Brain microvascular endothelial cell (primary cell): ENCODE measurements at regions not wholly inside any gene's neighbourhood (a gene's known extent, or its start where the extent isn't known, plus 50 kb on each side); places are given as distances from the start of the nearest gene placed in this dataset.

Experiments used
- DNase-seq: peaks from one replicate; pipeline ENCODE4 v3.0.0-alpha.2; 2020
- H3K27ac ChIP-seq: fragments of 250-450 bp; sonication (Bioruptor Pico); 2 replicates; pipeline ENCODE4 v1.5.1; 2020; ENCODE audit warnings: mild to moderate bottlenecking, moderate library complexity
- H3K27me3 ChIP-seq: fragments of 250-450 bp; sonication (Bioruptor Pico); replicated peaks from 2 replicates; pipeline ENCODE4 v1.5.1; 2020; ENCODE audit warnings: mild to moderate bottlenecking
- H3K36me3 ChIP-seq: fragments of 250-450 bp; sonication (Bioruptor Pico); replicated peaks from 2 replicates; pipeline ENCODE4 v1.5.1; 2020; ENCODE audit warnings: mild to moderate bottlenecking
- H3K4me3 ChIP-seq: 2 replicates; pipeline ENCODE4 v1.5.1; 2011; ENCODE audit warnings: low read depth, mild to moderate bottlenecking, control low read depth, low read length, moderate library complexity
- in situ Hi-C: cut with HindIII; loops from 2 replicates; pipeline ENCODE4 v1.10.0; 2017; ENCODE audit warnings: low sequenced_read_pairs, low pct_ligation_motif_present
- TF ChIP-seq, protein P1 (sequence below): IDR thresholded peaks from 2 replicates; pipeline ENCODE4 v1.5.1; 2011; ENCODE audit warnings: low read depth, mild to moderate bottlenecking, moderate library complexity, low read length, control low read depth, inconsistent platforms; ENCODE audit errors: missing control alignments

DNA sequence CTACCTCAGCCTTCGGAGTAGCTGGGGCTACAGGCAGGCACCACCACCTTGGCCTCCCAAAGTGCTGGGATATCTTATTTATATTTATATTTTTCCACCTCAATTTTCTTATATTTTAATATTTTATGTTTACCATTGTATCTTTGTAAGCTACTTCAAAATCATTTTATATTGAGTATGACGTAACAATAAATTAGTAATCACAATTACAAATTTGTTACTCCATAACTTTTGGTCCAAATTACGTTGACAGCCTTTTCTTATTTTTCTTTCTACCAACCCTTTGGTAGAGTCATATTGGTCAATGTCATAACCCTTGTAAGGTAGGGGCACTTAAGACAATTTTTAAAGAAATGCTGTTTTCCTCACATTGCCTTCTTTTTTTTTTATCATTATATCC lies 104.0 kb upstream of the H2AZ1 start:
- in situ Hi-C loops = no loop called here
- Histone ChIP-seq H3K4me3 (no peak overlapping the region), H3K27me3 (no peaks in the 10 kb centered on the region), H3K27ac (no peak overlapping the region), H3K36me3 (no peaks in the 10 kb centered on the region)
- DNase-seq = no peak
- TF ChIP-seq, protein P1, sequence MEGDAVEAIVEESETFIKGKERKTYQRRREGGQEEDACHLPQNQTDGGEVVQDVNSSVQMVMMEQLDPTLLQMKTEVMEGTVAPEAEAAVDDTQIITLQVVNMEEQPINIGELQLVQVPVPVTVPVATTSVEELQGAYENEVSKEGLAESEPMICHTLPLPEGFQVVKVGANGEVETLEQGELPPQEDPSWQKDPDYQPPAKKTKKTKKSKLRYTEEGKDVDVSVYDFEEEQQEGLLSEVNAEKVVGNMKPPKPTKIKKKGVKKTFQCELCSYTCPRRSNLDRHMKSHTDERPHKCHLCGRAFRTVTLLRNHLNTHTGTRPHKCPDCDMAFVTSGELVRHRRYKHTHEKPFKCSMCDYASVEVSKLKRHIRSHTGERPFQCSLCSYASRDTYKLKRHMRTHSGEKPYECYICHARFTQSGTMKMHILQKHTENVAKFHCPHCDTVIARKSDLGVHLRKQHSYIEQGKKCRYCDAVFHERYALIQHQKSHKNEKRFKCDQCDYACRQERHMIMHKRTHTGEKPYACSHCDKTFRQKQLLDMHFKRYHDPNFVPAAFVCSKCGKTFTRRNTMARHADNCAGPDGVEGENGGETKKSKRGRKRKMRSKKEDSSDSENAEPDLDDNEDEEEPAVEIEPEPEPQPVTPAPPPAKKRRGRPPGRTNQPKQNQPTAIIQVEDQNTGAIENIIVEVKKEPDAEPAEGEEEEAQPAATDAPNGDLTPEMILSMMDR = no peak

GRCh38 chr4:100049872-100050271 lies 99.8 kb upstream of the H2AZ1 start:
- TF ChIP-seq, protein P1 = no peak
- no peaks in the 10 kb centered on the region for H3K36me3 ChIP-seq
- no peak overlapping the region for H3K27ac ChIP-seq
- DNase-seq = no peak
- H3K4me3 ChIP-seq = no peak overlapping the region
- in situ Hi-C loops = no loop called here
- H3K27me3 ChIP-seq = no peaks in the 10 kb centered on the region

GRCh38 chr4:100042711-100043110 lies 92.6 kb upstream of the H2AZ1 start:
- Histone ChIP-seq H3K4me3 (no peak overlapping the region), H3K27me3 (no peaks in the 10 kb centered on the region), H3K27ac (no peak overlapping the region), H3K36me3 (no peaks in the 10 kb centered on the region)
- in situ Hi-C loops = no loop called here
- TF ChIP-seq, protein P1 = no peak
- DNase-seq = no peak

DNA sequence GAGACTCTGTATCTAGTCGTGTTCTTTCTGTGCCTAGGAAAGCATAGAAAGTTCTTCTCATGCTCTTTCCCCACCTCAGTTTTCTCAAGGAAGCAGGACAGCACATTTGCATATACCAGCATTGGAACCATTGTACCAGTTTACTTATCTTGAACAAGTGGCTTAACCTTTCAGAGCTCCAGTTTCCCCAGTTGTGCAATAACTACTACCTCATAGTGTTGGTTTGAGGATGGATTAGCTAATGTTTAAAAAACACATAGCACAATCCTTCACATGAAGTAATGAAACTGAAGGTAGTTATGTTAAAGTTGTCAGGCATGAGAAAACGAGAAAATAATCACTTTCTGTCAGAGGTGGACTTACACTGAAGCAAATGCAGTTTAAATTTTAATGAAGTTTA lies 92.2 kb upstream of the H2AZ1 start:
- in situ Hi-C loops = no loop called here
- no peak for DNase-seq
- H3K27ac ChIP-seq = no peak overlapping the region
- TF ChIP-seq, protein P1 = no peak
- H3K4me3 ChIP-seq = no peak overlapping the region
- H3K36me3 ChIP-seq = no peaks in the 10 kb centered on the region
- H3K27me3 ChIP-seq = no peaks in the 10 kb centered on the region

DNA sequence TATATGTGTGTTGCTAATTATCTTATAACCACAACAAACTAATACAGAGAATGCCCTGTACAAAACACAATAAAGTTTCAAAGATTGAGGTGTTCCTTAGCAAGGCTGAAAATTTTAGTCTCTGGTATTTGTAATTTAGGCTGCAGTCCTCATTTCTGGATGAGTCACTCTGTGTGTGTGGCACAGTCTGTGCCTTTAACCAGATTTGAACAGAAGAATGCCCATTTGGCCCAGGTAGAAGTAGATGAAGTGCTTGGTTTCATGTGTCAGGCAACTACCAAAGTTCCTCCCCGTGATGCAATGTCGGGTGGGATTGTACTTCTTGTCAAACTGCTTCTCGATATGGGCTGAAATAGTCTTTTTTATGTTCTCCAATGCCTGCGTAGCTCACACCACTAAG lies 91.6 kb upstream of the H2AZ1 start:
- DNase-seq = no peak
- no peaks in the 10 kb centered on the region for H3K36me3 ChIP-seq
- H3K4me3 ChIP-seq = no peak overlapping the region
- TF ChIP-seq, protein P1 = no peak
- H3K27ac ChIP-seq = no peak overlapping the region
- in situ Hi-C loops = no loop called here
- no peaks in the 10 kb centered on the region for H3K27me3 ChIP-seq

- Histone ChIP-seq H3K27me3 (no peaks in the 10 kb centered on the region), H3K27ac (no peak overlapping the region), H3K36me3 (no peaks in the 10 kb centered on the region), H3K4me3 (no peak overlapping the region)
- in situ Hi-C loops = no loop called here
- no peak for DNase-seq
- TF ChIP-seq, protein P1 = no peak
Observed at GRCh38 chr4:100034023-100034664, 84.1 kb upstream of the H2AZ1 start.
